Ovary (tissue), 7 donors: ENCODE measurements at regions not wholly inside any gene's neighbourhood (a gene's known extent, or its start where the extent isn't known, plus 50 kb on each side); places are given as distances from the start of the nearest gene placed in this dataset.

Source experiments
- DNase-seq, 5 donors: peaks; one replicate each; pipeline ENCODE4 v3.0.0-alpha.2; 2019 to 2020
- H3K27ac ChIP-seq, 2 donors: fragments of 200-600 bp; one replicate each; pipeline versions ENCODE4 v1.5.1 to v1.8.0; 2019 to 2022
- H3K27me3 ChIP-seq: fragments of 200-600 bp; one replicate; pipeline ENCODE4 v1.8.0; 2022
- H3K36me3 ChIP-seq: fragments of 200-600 bp; sonication (generic); one replicate; pipeline ENCODE4 v1.5.1; 2019
- H3K4me1 ChIP-seq: one replicate; pipeline ENCODE4 v1.8.1; 2013; ENCODE audit warnings: mild to moderate bottlenecking, moderate library complexity; ENCODE audit not compliant: insufficient read depth
- H3K4me3 ChIP-seq: fragments of 200-600 bp; sonication (generic); one replicate; pipeline ENCODE4 v1.5.1; 2017
- H3K9me3 ChIP-seq, 2 donors: fragments of 200-600 bp in 1 of 2; sonication (generic) in 1 of 2; one replicate each; pipeline versions ENCODE4 v1.5.1 to v1.8.1; 2013 to 2019; ENCODE audit warnings: mild to moderate bottlenecking in 1 of 2, moderate library complexity in 1 of 2
- EP300 ChIP-seq: sonication (generic); formaldehyde crosslinking; IDR thresholded peaks from one replicate; pipeline ENCODE4 v1.6.1; 2017; ENCODE audit warnings: antibody characterized with exemption
- POLR2A ChIP-seq: fragments of 450-650 bp; IDR thresholded peaks from one replicate; pipeline ENCODE4 v1.6.1; 2017; ENCODE audit warnings: antibody characterized with exemption, mild to moderate bottlenecking, moderate library complexity
- WGBS, 3 donors: extraction: QIAGEN DNeasy Blood & Tissue Kit in 1 of 3; methylation state at CpG; one replicate each; pipeline versions ENCODE4 v1.1.5 to v1.1.7; 2013 to 2017; 5-methylcytosine and 5-hydroxymethylcytosine counted together
- intact Hi-C, 4 donors: fragments of 100-400 bp; cut with DNase I; formaldehyde crosslinking; loops; one replicate each; pipeline versions ENCODE4 v1.11.0 to v1.15.1; 2022 to 2023
- TF ChIP-seq, protein P1 (sequence below), 3 donors: fragments of 450-650 bp in 2 of 3; fragments of 200-600 bp in 1 of 3; IDR thresholded peaks; one replicate each; pipeline versions ENCODE4 v1.5.1 to v1.8.0; 2016 to 2022; ENCODE audit warnings: antibody characterized with exemption in 3 of 3, mild to moderate bottlenecking in 1 of 3
- donor health status: DM: no; HTN: no; CAD: no; lungs with moderate emphysema.
- donor health status: DM: no; HTN: no; CAD: no.
- donor health status: Bipolar disorder and iron deficiency.
- donor health status: DM: no; HTN: no; CAD: no.
- donor health status: DM: yes; HTN: yes; CAD: no.

DNA sequence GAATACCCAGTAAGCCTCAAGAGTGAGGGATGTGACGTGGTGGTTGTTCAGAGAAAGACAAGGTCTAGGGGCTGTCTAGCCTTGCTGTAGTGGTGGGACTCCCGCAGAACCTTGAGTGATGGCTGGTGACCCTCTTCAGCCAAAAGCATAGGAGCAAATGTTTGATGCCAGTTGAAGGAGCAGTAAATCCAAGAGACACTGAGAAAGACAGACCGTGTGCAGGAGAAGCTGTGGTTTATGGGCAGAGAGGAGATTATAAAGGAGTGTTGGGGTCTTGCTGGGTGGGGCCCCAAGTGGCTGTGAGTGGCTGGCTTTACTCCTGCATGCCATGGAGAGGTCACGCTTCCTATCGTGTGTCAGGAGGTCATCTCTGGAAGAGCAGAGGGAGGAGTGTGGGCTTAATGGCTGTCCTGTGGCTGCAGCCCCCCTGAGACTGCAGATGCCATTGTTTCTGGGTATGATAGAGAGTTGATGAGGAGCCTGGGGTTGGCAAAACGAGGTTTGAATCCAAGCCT lies 152.0 kb upstream of the CCND2 start:
- no peaks in the 10 kb centered on the region for H3K4me1 ChIP-seq
- no peaks in the 10 kb centered on the region for H3K9me3 ChIP-seq
- no peaks in the 10 kb centered on the region for H3K36me3 ChIP-seq
- no peaks in the 10 kb centered on the region for H3K27me3 ChIP-seq
- intact Hi-C loops = no loop called here
- 55 to 62% (median 60%) methylated on average over 6 of the region's 6 CpGs for WGBS, 3 donors
- no peak for DNase-seq
- TF ChIP-seq, protein P1, sequence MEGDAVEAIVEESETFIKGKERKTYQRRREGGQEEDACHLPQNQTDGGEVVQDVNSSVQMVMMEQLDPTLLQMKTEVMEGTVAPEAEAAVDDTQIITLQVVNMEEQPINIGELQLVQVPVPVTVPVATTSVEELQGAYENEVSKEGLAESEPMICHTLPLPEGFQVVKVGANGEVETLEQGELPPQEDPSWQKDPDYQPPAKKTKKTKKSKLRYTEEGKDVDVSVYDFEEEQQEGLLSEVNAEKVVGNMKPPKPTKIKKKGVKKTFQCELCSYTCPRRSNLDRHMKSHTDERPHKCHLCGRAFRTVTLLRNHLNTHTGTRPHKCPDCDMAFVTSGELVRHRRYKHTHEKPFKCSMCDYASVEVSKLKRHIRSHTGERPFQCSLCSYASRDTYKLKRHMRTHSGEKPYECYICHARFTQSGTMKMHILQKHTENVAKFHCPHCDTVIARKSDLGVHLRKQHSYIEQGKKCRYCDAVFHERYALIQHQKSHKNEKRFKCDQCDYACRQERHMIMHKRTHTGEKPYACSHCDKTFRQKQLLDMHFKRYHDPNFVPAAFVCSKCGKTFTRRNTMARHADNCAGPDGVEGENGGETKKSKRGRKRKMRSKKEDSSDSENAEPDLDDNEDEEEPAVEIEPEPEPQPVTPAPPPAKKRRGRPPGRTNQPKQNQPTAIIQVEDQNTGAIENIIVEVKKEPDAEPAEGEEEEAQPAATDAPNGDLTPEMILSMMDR (IDR thresholded peaks at IDR 0.05) = no peak
- TF ChIP-seq EP300 = no peak
- TF ChIP-seq POLR2A = no peak
- no peak overlapping the region for H3K4me3 ChIP-seq
- no peak overlapping the region for H3K27ac ChIP-seq

DNA sequence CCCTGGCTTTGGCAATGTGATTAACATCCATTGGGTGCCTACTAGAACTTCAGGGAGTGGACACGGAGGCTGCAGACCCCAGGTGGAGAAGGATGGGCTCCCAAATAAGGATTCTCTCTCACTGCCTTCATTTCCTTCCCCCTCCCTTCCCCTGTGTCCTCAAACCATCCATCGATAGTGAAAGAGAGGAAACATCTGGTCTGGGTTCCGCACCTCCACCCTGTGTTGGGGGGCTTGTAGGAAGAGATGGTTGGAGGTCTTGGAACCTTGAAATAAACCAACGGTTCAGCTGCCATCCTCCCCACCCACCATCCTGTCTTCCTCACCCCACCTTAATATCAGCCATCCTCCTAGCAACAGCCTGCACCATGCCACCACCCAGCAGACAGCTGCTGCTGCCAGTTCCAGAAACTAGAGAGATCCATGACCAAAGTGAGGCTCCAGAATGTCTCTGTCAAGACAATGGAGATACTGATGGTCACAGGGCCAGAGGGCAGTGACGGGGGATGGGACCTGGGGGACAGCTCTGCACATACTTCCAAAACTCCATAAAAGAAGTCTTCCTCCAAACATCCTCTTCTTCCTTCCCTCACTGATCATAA lies 153.1 kb upstream of the CCND2 start:
- no peaks in the 10 kb centered on the region for H3K4me1 ChIP-seq
- WGBS, 3 donors = 78 to 85% (median 85%) methylated on average over 5 of the region's 5 CpGs
- H3K9me3 ChIP-seq = no peaks in the 10 kb centered on the region
- H3K27ac ChIP-seq = no peak overlapping the region
- H3K27me3 ChIP-seq = no peaks in the 10 kb centered on the region
- TF ChIP-seq POLR2A = no peak
- TF ChIP-seq, protein P1 (IDR thresholded peaks at IDR 0.05) = no peak
- TF ChIP-seq EP300 = no peak
- DNase-seq = no peak
- H3K4me3 ChIP-seq = no peak overlapping the region
- no peaks in the 10 kb centered on the region for H3K36me3 ChIP-seq
- intact Hi-C loops = no loop called here

DNA sequence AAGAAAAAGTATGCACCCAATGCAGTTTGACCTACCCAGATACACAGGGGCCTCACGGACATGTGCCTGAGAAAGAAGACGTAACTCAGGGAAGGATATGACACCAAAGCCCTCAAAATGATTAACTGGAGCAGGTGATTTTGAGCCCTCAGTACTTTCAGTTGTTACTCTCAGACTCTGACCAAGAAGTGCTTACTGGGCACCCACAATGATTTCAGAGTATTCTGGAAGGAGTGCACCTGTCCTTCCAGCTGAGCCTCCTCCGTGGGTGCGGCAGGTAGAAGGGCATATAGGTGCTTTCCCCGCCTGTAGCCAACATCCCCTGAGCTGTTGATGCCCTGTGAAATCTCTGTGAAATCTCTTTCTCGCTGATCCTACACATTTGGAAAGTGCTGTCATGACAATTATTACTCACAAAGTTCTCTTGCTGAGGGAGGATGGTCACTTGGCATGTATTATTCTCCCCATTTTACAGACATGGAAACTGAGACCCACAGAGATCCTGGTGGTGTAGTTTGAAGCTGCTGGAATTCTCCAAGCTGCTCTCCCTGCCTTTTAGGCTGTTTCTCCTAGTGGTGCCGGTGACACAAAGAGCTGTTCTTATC lies 154.3 kb upstream of the CCND2 start:
- Histone ChIP-seq H3K9me3 (no peaks in the 10 kb centered on the region), H3K4me1 (no peaks in the 10 kb centered on the region), H3K27ac (no peak overlapping the region), H3K36me3 (no peaks in the 10 kb centered on the region), H3K27me3 (no peaks in the 10 kb centered on the region), H3K4me3 (no peak overlapping the region)
- intact Hi-C loops = no loop called here
- no peak for DNase-seq
- TF ChIP-seq POLR2A (no peak), EP300 (no peak)
- TF ChIP-seq, protein P1 (IDR thresholded peaks at IDR 0.05) = no peak
- WGBS, 3 donors = 83 to 87% (median 85%) methylated on average over 7 of the region's 7 CpGs

DNA sequence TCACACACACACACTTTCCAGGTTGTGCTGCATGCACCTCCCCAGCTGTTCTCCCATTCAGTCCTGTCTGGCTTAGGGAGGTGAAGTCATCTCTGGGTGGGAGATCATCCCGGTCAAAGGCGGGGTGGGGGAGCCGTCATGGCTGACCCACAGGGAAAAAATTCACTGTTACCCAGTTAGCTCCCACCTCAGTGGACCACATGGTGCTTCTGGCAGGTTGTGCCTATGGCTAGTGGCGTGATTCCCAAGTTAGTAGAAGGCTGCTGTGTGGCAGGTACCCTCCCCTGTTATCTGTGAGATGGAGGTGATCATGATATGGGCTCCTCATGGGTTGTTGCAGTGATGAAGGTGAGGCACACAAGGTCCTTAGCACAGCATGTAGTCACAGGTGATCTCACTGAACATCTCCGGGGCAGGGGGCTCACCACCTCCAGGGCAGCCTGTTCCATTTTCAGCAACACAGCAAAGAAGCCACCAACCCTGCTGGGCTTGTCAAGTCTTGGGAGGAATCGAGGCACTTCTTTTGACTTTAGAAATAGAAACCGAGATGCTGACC lies 154.9 kb upstream of the CCND2 start:
- H3K36me3 ChIP-seq = no peaks in the 10 kb centered on the region
- no peaks in the 10 kb centered on the region for H3K4me1 ChIP-seq
- H3K9me3 ChIP-seq = no peaks in the 10 kb centered on the region
- H3K4me3 ChIP-seq = no peak overlapping the region
- no peak for DNase-seq
- no peaks in the 10 kb centered on the region for H3K27me3 ChIP-seq
- intact Hi-C loops = no loop called here
- 46 to 52% (median 51%) methylated on average over 7 of the region's 7 CpGs for WGBS, 3 donors
- H3K27ac ChIP-seq = no peak overlapping the region
- TF ChIP-seq POLR2A (no peak), EP300 (no peak)
- TF ChIP-seq, protein P1 (IDR thresholded peaks at IDR 0.05) = no peak
